ENCODE measurements at regions not wholly inside any gene's neighbourhood (a gene's known extent, or its start where the extent isn't known, plus 50 kb on each side); places are given as distances from the start of the nearest gene placed in this dataset.
A peak's percentile ranks its signal among the peaks of the same experiment; 100 is the strongest.

DNA sequence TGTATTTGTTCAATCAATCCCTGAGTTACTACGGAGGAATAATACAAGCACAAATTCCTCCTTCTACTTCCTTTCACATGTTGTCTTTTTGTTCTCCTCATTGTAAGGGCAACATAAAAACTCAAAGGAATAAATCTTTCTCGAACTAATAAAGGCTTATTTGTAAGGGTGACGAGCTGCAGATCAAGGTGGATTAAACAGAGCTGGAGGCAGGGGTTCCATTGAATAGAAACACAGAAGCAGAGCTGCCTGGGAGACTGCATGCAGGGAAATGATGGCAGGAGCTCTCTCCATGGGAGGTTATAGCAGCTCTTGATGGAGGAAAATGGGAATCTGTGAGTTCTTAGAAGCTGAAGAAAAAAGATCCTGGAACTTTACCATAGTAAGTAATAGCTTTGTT is 160.2 kb downstream of the CYYR1 start:
- DNase-seq (ENCODE audit: low read depth): no peak

DNA sequence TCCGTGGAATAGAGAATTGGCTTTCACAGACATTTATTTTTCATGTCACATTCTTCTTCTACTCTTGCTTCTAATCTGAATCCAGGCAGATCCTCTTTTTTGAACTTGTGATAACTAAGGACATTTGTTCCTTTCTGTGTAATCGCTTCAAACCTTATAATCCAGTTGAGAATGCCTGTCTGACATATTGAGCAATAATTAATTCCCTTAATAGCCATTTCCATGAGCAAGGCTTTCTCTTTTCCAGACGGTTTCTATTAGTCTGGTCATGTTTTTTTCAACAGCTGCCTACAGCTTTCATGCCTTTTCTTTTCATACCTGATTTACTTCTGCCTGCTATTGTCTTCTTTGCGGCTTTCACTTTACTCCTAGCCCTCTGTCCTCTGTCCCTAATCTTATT is 163.4 kb downstream of the CYYR1 start:
- no peak for DNase-seq (ENCODE audit: low read depth)

DNA sequence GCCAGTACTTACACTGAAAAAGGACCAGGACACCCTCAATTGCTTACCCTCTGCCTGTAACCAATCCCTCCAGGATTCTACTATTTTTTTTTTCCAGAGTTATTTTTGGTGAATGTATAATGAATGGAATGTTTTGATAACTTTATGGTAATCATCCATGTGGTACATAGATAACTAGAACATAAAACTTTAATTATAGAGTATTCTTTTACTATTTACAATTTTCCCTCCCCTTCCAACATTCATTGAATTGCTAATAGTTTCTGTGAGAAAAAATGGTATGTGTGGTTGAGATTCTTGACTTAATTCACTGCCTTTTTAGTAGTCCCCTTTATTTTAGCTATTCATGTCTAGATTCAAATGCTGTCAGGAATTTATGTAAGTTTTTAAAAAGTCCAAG is 164.6 kb downstream of the CYYR1 start:
- no peak for DNase-seq (ENCODE audit: low read depth)

GRCh38 chr21:26406526-26406925 is 166.6 kb downstream of the CYYR1 start:
- DNase-seq (ENCODE audit: low read depth): no peak

GRCh38 chr21:26405735-26406361 is 167.2 kb downstream of the CYYR1 start:
- peak; percentile 88 for DNase-seq (ENCODE audit: low read depth)

DNA sequence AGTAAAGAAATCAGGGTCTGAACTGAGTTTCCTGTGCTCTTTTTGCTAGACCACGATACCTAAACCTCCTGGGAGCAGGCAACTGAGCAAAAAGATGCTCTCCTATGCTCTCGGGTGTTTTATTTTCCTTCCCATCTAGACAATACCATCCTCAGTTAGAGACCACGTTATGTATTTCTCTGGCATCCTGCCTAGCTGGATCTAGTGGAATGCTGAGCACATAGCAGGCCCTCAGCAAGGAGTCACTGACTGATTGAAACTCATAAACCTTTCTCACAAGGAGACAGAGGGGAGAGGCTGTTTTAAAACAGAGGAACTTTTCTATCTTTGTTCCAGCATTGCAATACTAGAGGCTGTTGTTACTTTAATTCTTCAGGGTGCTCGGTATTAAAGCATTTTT is 168.0 kb downstream of the CYYR1 start:
- peak; percentile 30 for DNase-seq (ENCODE audit: low read depth)

DNA sequence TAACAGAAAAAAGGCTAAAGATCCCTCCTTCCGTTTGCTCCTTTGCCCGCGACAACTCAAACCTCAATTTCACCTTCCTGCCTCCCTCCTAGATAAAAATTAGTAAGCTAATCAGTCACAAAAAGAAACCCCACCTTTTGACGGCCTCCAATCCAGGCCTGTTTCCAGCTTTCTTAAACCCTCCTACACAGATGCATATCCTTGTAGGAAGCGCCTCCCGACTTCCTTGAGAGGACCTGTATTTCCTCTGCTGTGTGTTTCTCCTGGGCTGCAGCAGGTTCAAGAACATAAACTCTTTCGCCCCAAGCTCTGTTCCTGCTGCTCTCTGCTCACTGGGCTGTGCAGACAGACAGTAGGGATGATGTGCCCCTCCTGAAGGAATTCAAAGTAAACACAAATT is 168.8 kb downstream of the CYYR1 start:
- DNase-seq (ENCODE audit: low read depth): no peak

- no peak for DNase-seq (ENCODE audit: low read depth)
Measured at GRCh38 chr21:26403321-26403720, 169.8 kb downstream of the CYYR1 start.

- DNase-seq (ENCODE audit: low read depth): no peak
Measured at GRCh38 chr21:26397545-26397944, 175.5 kb downstream of the CYYR1 start.

- DNase-seq (ENCODE audit: low read depth): no peak
Measured at GRCh38 chr21:26394341-26394740, 178.7 kb downstream of the CYYR1 start.

- no peak for DNase-seq (ENCODE audit: low read depth)
Measured at GRCh38 chr21:26391166-26391565, 181.9 kb downstream of the CYYR1 start.

DNA sequence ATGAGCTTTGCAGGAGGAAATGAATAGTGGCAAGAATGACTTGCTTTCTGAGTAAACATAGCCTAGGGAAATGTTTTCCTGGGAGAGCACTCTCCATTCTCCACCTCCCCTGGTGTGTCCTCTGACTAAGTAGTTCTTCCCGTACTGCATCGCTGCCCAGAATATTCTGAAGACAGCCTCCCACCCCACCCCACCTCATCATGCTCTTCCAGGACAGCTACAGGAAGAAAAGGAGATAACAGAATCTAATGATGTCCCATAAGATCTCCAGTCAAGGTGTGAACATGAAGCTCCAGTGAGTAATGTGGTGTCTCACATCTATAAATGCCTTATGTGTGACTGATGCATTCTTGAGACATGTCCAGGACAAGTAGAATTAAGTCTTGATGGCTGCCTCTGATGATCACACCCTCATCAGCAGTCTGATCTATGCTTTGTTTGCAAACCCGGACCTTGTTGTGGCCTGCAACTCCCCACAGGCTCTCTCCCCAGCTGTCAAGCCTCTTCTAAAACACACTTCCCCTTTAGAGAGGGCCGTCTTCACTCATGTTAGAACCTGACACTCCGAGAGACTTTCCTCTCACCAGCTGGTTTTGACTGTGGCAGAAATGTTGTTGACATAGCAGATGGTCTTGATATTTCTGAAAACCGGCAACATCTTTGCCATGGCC is 183.0 kb downstream of the CYYR1 start:
- peak; percentile 91 for DNase-seq (ENCODE audit: low read depth)

DNA sequence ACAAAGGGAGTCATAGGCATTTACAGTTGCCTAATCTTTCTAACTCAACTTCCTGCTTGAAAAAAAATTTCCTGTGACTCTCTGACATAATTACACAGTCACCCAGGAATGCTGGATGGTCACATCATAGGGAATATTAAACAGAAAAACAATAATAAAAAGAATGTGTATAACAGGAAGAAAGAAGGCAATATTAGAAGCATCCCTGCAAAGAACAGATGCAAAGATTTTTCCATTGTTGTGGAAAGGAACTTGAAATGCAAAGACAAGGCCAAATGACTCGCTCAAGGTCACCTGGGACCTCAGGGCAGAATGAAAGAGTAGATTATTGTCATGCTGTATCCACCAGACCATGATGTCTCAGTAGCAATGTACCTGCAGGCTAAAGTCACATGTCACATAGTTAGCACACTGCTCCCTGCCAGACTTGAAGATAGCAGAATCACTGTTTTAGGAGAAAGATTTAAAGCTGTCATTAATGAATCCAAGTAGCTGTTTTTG is 184.3 kb downstream of the CYYR1 start:
- peak; percentile 86 for DNase-seq (ENCODE audit: low read depth)

DNA sequence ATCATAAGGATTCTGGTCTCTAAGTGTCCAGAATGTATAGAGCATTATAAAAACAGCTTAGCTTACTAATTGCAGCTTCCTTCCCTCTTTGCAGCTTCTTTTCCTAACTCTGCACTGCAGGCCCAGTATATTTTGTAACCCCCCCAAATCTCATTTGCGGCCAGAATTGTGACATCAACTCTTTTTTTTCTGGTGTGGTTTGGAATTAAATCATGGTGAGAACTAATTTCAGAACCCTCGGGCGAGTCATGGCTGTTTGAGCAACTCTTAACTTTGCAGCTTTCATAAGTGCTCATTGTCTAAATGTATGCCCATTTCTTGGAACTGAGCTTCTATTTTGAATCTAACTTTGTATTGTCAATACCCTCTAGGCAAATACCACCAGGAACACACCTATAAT is 187.4 kb downstream of the CYYR1 start:
- peak; percentile 64 for DNase-seq (ENCODE audit: low read depth)

GRCh38 chr21:26379561-26379960 is 193.5 kb downstream of the CYYR1 start:
- no peak for DNase-seq (ENCODE audit: low read depth)

DNA sequence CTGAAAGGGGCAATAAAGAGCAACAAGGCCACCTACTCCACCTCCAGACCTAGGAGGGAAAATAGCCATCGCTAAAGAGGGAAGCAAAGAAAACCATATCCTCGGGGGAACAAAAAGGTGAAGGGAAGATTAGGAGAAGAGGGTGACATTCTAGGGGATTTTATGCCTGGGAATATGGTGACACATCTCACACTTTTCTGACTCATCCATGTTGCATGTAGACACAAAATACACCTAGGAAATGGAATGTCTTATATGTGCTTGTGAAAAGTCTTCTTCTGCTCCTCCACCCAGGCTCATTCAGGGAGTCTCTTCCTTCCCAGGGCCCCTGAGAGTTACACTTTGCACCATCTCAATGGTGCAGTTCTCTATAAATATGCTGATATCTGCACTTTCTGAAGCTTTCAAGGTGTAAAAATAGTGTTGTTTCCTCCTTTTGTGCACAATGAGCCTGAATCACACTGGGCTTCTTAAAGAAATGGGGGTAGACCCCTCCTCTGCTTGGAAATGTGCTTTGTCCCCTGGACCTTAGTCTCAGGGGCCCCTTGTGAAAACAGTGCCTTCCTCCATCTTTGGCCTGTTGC is 195.9 kb downstream of the CYYR1 start:
- no peak for DNase-seq (ENCODE audit: low read depth)

- DNase-seq (ENCODE audit: low read depth): no peak
Measured at GRCh38 chr21:26374817-26375216, 198.3 kb downstream of the CYYR1 start.

- no peak for DNase-seq (ENCODE audit: low read depth)
Measured at GRCh38 chr21:26368591-26369320, 198.2 kb upstream of the APP start.

DNA sequence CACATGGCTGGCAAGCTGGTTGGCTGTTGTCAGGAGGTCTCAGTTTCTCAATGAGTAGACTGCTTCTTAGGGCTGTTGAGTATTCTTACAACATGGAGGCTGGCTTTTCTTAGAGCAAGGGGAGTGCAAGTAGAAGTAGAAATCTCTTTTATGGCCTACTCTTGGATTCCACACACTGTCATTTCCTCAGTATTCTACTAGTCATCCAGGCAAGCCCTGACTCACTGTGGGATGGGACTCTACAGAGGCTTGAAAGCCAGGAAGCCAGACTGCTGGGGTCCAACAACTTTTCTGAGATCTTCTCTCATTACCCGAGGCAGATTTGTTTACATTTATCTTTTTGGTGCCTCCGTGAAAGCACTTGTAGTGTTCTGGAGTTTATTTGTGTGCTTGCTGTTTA is 196.2 kb upstream of the APP start:
- DNase-seq (ENCODE audit: low read depth): peak; percentile 47

DNA sequence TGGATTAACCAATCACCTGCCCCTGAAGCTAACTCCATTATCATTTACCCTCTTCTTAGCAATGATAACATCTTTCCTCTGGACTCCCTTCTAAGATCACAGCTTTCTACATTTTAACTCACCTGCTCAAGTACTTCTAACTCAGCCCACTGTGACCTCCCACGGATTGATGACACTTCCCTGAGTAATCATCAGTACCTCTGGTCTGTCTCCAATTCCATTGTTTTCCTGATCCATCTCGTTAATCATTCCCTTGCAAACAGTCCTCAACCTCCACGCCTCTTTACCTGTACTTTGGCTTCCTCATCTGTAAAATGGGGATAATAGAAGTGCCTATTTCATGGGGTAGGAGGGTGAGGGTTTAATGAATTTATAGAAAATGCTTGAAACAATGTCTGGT is 195.3 kb upstream of the APP start:
- peak; percentile 79 for DNase-seq (ENCODE audit: low read depth)

DNA sequence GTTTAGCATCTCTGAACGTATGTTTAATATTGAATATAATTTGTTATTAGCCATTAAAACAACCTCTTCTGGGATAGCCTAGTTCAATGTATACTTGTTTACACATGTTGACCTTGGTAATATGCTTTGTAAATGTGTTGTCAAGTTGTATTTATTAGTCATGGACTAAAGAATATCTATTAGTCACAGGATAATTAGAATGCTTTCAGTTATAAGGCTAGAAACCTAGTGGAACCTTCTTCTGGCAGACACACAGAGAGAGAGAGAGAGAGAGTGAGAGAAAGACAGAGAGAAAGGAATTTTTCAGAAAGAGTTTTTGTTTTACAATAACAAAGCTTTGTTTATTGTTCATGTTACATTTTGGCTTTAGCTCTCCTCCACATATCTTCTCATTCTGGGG is 181.1 kb upstream of the APP start:
- DNase-seq (ENCODE audit: low read depth): peak; percentile 60

DNA sequence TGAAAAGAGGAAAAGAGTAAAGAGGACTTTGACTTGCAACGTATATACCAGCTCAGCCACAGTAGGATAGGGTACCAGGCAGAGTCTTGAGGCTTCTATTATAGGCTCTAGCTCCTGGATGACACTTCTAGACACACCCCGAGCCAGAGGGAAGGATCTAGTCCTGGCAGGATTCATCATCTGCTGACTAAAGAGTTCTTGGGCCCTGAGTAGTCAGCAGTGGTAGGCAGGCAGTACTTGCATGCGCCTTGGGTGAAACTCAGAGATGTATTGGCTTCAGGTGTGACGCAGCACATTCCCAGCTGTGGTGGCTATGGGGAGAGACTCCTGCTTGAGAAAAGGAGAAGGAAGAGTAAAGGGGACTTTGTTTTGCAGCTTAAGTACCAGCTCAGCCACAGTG is 162.3 kb upstream of the APP start:
- DNase-seq (ENCODE audit: low read depth): no peak
